ENCODE measurements at regions not wholly inside any gene's neighbourhood (a gene's known extent, or its start where the extent isn't known, plus 50 kb on each side); places are given as distances from the start of the nearest gene placed in this dataset.
A peak's percentile ranks its signal among the peaks of the same experiment; 100 is the strongest.

- DNase-seq = peak; percentile 25
Measured at GRCh38 chr1:56180520-56181190, 398.7 kb downstream of the PLPP3 start.

GRCh38 chr1:56179543-56179942 is 399.8 kb downstream of the PLPP3 start:
- DNase-seq = no peak

- no peak for DNase-seq
Measured at GRCh38 chr1:56175211-56175610, 404.2 kb downstream of the PLPP3 start.

GRCh38 chr1:56174176-56174885 is 405.0 kb downstream of the PLPP3 start:
- DNase-seq = no peak

- DNase-seq = no peak
Measured at GRCh38 chr1:56173736-56174135, 405.6 kb downstream of the PLPP3 start.

GRCh38 chr1:56171670-56172069 is 407.7 kb downstream of the PLPP3 start:
- DNase-seq = no peak

GRCh38 chr1:56170784-56171320 is 408.5 kb downstream of the PLPP3 start:
- no peak for DNase-seq

- peak; percentile 57 for DNase-seq
Measured at GRCh38 chr1:56169856-56170255, 409.5 kb downstream of the PLPP3 start.

GRCh38 chr1:56168176-56168575 is 411.2 kb downstream of the PLPP3 start:
- DNase-seq = no peak

- DNase-seq = no peak
Measured at GRCh38 chr1:56167596-56167995, 411.8 kb downstream of the PLPP3 start.

- DNase-seq = no peak
Measured at GRCh38 chr1:56160773-56161315, 418.5 kb downstream of the PLPP3 start.

GRCh38 chr1:56156971-56157876 is 422.1 kb downstream of the PLPP3 start:
- no peak for DNase-seq

- DNase-seq = no peak
Measured at GRCh38 chr1:56153276-56153675, 426.1 kb downstream of the PLPP3 start.

- DNase-seq = no peak
Measured at GRCh38 chr1:56152635-56153034, 426.7 kb downstream of the PLPP3 start.

GRCh38 chr1:56151402-56151801 is 428.0 kb downstream of the PLPP3 start:
- no peak for DNase-seq

GRCh38 chr1:56150441-56151215 is 428.7 kb downstream of the PLPP3 start:
- peak; percentile 35 for DNase-seq

GRCh38 chr1:56149761-56150160 is 429.6 kb downstream of the PLPP3 start:
- peak; percentile 32 for DNase-seq

- no peak for DNase-seq
Measured at GRCh38 chr1:56148326-56149193, 430.8 kb downstream of the PLPP3 start.

- no peak for DNase-seq
Measured at GRCh38 chr1:56147459-56147858, 431.9 kb downstream of the PLPP3 start.

GRCh38 chr1:56147034-56147433 is 432.3 kb downstream of the PLPP3 start:
- no peak for DNase-seq

GRCh38 chr1:56146449-56146848 is 432.9 kb downstream of the PLPP3 start:
- peak; percentile 50 for DNase-seq
